HUES64 (cell line): ENCODE measurements at regions not wholly inside any gene's neighbourhood (a gene's known extent, or its start where the extent isn't known, plus 50 kb on each side); places are given as distances from the start of the nearest gene placed in this dataset.
"Not testable (repeated sequence)": the region's sequence is repeated elsewhere in the genome, so short reads cannot be mapped to it uniquely, and the experiment has no call there.

Source experiments
- H3K27ac ChIP-seq: 2 replicates; pipeline ENCODE4 v1.7.0; 2013; ENCODE audit warnings: low read depth, low read length, inconsistent platforms
- H3K27me3 ChIP-seq: 2 replicates; pipeline ENCODE4 v1.6.1; 2013; ENCODE audit warnings: mild to moderate bottlenecking, low read length; ENCODE audit not compliant: insufficient read depth
- H3K36me3 ChIP-seq: 2 replicates; pipeline ENCODE4 v1.6.1; 2013; ENCODE audit warnings: mild to moderate bottlenecking, low read length; ENCODE audit not compliant: insufficient read depth
- H3K4me1 ChIP-seq: 2 replicates; pipeline ENCODE4 v1.6.1; 2013; ENCODE audit warnings: mild to moderate bottlenecking, low read length, moderate library complexity; ENCODE audit not compliant: insufficient read depth
- H3K4me3 ChIP-seq: 2 replicates; pipeline ENCODE4 v1.5.1; 2013; ENCODE audit warnings: mild to moderate bottlenecking, low read length, moderate library complexity
- H3K9ac ChIP-seq: 2 replicates; pipeline ENCODE4 v1.6.1; 2013; ENCODE audit warnings: mild to moderate bottlenecking, low read depth, low read length
- H3K9me3 ChIP-seq: 2 replicates; pipeline ENCODE4 v1.6.1; 2013; ENCODE audit warnings: low read depth, low read length; ENCODE audit not compliant: insufficient read depth
- WGBS: fragments of 150-250, 120-280 bp; methylation state at CpG from one replicate; pipeline ENCODE4 v1.1.7; 2013; ENCODE audit warnings: missing lambda C conversion rate; 5-methylcytosine and 5-hydroxymethylcytosine counted together

DNA sequence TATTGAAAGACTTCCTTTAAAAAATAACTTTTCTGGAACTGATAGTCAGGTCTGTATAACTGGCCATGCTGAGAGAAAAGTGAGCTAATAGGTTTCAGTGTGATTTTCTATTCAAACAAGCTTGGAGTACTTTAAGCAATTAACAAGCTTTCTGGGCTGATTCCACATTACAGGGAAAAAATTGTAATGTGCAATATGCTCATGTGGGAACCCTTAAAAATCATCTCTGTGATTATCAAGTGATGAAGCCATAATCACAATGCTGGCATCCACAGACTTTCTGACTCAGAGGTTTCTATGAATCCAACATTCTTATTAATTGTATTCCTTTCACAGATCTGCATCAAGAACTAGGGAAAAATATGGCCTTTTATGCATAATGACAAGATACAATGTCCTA lies 212.2 kb upstream of the ACO1 start:
- Histone ChIP-seq H3K27ac (no peak overlapping the region), H3K36me3 (no peaks in the 10 kb centered on the region), H3K9ac (no peak overlapping the region), H3K27me3 (no peaks in the 10 kb centered on the region), H3K4me3 (no peak overlapping the region), H3K4me1 (no peaks in the 10 kb centered on the region), H3K9me3 (no peaks in the 10 kb centered on the region; the same call in 1 of the 2 replicates)

- Histone ChIP-seq H3K36me3 (no peaks in the 10 kb centered on the region), H3K9ac (no peak overlapping the region), H3K4me1 (no peaks in the 10 kb centered on the region), H3K9me3 (no peaks in the 10 kb centered on the region), H3K4me3 (no peak overlapping the region), H3K27me3 (no peaks in the 10 kb centered on the region), H3K27ac (no peak overlapping the region)
- 98% methylated on average over 2 of the region's 3 CpGs for WGBS
Measured at GRCh38 chr9:32177396-32177795, 207.0 kb upstream of the ACO1 start.

- H3K27me3 ChIP-seq, result no peaks in the 10 kb centered on the region
- no peak overlapping the region for H3K4me3 ChIP-seq
- no peak overlapping the region for H3K9ac ChIP-seq
- H3K27ac ChIP-seq, result no peak overlapping the region
- WGBS, result no CpG with 5 or more reads among the region's 1 CpG
- H3K36me3 ChIP-seq, result no peaks in the 10 kb centered on the region
- H3K9me3 ChIP-seq, result no peaks in the 10 kb centered on the region
- H3K4me1 ChIP-seq, result no peaks in the 10 kb centered on the region
Measured at GRCh38 chr9:32180597-32180996, 203.8 kb upstream of the ACO1 start.

DNA sequence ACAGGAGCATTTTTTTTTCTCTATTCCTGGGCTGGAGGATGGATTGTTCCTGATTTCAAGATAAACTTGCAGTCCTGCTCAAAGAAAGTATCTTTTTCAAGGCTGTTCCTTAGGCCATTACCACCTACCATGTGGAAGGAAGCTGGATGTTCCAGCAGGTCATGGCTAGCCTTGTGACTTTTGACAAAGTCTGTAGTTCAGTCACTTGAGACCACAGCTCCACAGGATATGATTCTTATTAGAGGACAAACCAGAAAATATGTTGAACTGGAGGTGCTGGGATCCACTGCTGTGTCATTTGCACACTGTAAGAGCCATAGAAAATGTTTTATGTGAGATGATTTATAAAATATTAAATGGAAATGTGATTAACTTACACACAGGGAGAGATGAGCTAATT lies 184.2 kb upstream of the ACO1 start:
- H3K4me1 ChIP-seq, result no peaks in the 10 kb centered on the region; the same call in 1 of the 2 replicates
- no peaks in the 10 kb centered on the region for H3K27me3 ChIP-seq
- no peaks in the 10 kb centered on the region for H3K9me3 ChIP-seq
- H3K4me3 ChIP-seq, result no peak overlapping the region
- H3K27ac ChIP-seq, result no peak overlapping the region
- no peaks in the 10 kb centered on the region for H3K36me3 ChIP-seq
- H3K9ac ChIP-seq, result no peak overlapping the region

DNA sequence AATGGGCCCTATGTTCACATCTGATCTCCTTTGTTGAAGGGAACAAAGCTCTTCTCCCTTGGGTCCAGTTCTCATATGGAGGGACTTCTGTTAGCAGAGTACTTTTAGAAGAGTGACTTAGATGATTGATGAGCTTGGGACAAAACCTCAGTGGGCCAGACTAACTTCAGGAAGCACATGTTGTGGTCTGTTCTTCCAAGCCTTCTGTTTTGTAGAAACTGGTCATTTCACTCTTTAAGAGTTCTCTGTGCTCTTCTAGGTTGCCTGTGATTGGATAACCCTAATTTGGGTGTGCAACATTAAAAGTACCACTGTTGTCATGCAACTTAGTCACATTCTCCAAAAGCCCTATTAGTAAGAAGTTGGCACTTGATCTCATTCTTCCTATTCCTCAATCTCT lies 183.5 kb upstream of the ACO1 start:
- H3K4me3 ChIP-seq, result no peak overlapping the region
- H3K27ac ChIP-seq, result no peak overlapping the region
- no peak overlapping the region for H3K9ac ChIP-seq
- H3K27me3 ChIP-seq, result no peaks in the 10 kb centered on the region
- H3K4me1 ChIP-seq, result no peaks in the 10 kb centered on the region; the same call in 1 of the 2 replicates
- no peaks in the 10 kb centered on the region for H3K9me3 ChIP-seq
- H3K36me3 ChIP-seq, result no peaks in the 10 kb centered on the region

- not testable (repeated sequence) for H3K9me3 ChIP-seq, H3K9ac ChIP-seq, H3K36me3 ChIP-seq, H3K27me3 ChIP-seq, H3K27ac ChIP-seq, H3K4me3 ChIP-seq, H3K4me1 ChIP-seq
- WGBS, result 87% methylated on average over 3 of the region's 3 CpGs
Measured at GRCh38 chr9:32209164-32209563, 175.3 kb upstream of the ACO1 start.

DNA sequence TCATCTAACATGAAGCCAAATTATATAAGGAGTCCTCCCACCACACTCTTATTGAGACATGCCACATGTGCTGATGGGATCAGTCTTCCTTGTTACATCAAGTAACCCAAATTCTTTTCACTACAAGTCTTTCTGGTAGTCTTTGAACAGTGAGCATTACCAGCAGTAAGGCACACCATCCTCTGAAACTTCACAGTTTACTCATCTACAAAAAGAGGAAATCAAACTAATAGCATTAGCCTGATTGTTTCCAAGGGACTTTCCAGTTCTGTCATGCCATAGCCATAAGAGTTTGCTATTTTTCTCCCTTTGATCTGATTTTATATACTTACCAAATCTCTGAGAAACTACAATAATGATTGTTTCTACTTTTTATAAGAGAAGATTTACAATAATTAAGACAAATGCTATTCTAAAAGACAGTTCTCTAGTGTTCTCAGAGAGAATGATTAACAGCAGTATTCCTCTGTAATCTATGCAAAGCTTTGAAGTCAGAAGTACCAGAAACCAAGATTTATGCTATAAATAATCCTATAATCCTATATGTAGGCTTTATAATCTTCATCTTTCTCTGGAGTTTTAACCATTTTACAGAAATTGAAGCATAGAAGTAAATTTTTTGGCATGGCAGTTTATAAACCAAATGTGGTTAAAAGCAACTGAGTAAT lies 166.2 kb upstream of the ACO1 start:
- Histone ChIP-seq H3K36me3 (no peaks in the 10 kb centered on the region), H3K27me3 (no peaks in the 10 kb centered on the region), H3K4me3 (no peak overlapping the region), H3K9me3 (no peaks in the 10 kb centered on the region), H3K27ac (no peak overlapping the region), H3K9ac (no peak overlapping the region), H3K4me1 (peaks cover 21% of the 10 kb centered on the region)

GRCh38 chr9:32220750-32221149 lies 163.7 kb upstream of the ACO1 start:
- Histone ChIP-seq H3K4me1 (peaks cover 21% of the 10 kb centered on the region), H3K27ac (no peak overlapping the region), H3K4me3 (no peak overlapping the region), H3K27me3 (no peaks in the 10 kb centered on the region), H3K9me3 (no peaks in the 10 kb centered on the region), H3K9ac (no peak overlapping the region), H3K36me3 (no peaks in the 10 kb centered on the region)
- WGBS, result no CpG with 5 or more reads among the region's 2 CpGs

- Histone ChIP-seq H3K4me3 (no peak overlapping the region), H3K9ac (no peak overlapping the region), H3K27me3 (no peaks in the 10 kb centered on the region), H3K4me1 (no peaks in the 10 kb centered on the region), H3K9me3 (peaks cover 9% of the 10 kb centered on the region), H3K36me3 (no peaks in the 10 kb centered on the region), H3K27ac (no peak overlapping the region)
- WGBS, result 89% methylated on average over 2 of the region's 2 CpGs
Measured at GRCh38 chr9:32234451-32234850, 150.0 kb upstream of the ACO1 start.

DNA sequence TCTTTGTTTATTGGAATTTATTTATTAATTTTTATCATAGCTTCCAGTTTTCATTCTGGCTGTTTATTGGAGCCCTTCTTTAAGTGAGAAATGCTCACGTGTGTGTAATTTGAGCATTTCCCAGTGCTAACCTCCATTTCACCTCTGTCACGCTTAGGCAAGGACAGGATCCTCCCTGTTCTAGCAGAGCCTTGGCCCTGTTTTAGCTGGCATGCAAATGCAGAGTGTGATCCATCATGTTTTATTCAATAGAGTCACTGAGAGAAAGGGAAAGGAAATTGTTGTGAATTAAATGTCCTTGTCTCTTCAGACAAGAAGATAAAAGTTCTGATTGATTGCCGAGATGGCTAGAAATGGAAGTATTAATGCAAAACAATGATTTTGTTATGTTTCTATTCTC lies 137.3 kb upstream of the ACO1 start:
- H3K36me3 ChIP-seq, result no peaks in the 10 kb centered on the region
- H3K27ac ChIP-seq, result no peak overlapping the region
- 95% methylated on average over 3 of the region's 3 CpGs for WGBS
- no peak overlapping the region for H3K4me3 ChIP-seq
- no peaks in the 10 kb centered on the region for H3K4me1 ChIP-seq
- no peaks in the 10 kb centered on the region for H3K27me3 ChIP-seq
- H3K9me3 ChIP-seq, result no peaks in the 10 kb centered on the region
- no peak overlapping the region for H3K9ac ChIP-seq

DNA sequence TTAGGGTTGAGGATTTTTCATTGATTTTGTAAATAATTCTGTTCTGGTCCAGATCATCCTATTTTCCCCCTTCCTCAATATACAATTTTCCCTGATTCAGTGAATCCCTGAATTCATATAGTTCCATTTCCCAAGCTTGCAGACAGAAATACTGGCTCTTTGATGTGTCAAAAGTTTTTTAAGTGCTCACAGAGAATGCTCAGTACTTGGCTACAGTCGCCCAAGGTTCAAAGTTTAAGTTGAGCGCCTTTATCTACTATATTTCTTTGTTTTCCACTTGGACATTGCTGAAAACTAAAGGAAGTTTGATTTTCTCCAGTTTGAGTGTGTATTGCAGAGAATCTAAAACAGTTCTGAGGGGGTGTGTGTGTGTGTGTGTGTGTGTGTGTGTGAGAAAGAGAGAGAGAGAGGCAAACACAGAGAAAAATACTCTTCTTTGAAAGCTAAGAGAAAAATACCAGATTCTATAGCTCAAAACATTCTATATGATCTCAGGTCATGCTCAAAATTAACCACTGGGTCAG lies 136.2 kb upstream of the ACO1 start:
- H3K4me3 ChIP-seq, result no peak overlapping the region
- no peak overlapping the region for H3K27ac ChIP-seq
- H3K9ac ChIP-seq, result no peak overlapping the region
- no peaks in the 10 kb centered on the region for H3K27me3 ChIP-seq
- no peaks in the 10 kb centered on the region for H3K36me3 ChIP-seq
- WGBS, result 90% methylated on average over 2 of the region's 2 CpGs
- H3K4me1 ChIP-seq, result no peaks in the 10 kb centered on the region
- H3K9me3 ChIP-seq, result no peaks in the 10 kb centered on the region

DNA sequence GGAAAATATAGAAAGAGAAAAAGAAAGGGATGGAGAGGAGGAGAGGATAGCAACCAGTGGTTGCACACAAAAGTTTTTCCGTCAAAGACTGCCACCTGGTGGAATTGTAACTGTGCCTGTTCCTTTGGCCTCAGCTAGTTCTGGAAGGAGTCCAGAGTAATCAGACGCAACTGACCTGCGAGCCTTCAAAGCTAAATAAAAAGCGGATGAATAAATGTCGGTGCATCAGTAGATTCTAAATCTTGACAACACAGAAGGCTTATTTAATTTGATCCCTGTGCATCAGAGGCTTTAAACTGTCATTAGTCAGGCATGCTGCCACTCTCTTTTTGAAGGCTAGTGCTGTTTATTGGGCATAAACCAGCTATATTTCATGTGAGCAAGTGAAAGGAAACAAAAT lies 132.9 kb upstream of the ACO1 start:
- Histone ChIP-seq H3K27ac (no peak overlapping the region), H3K36me3 (no peaks in the 10 kb centered on the region), H3K9ac (no peak overlapping the region), H3K27me3 (no peaks in the 10 kb centered on the region), H3K4me1 (no peaks in the 10 kb centered on the region), H3K9me3 (peaks cover 8% of the 10 kb centered on the region; the same call in 1 of the 2 replicates), H3K4me3 (no peak overlapping the region)
- WGBS, result 45% methylated on average over 5 of the region's 5 CpGs
